Kidney (tissue), 13 donors: ENCODE measurements at regions not wholly inside any gene's neighbourhood (a gene's known extent, or its start where the extent isn't known, plus 50 kb on each side); places are given as distances from the start of the nearest gene placed in this dataset.

Experiments
- DNase-seq, 5 donors: peaks; one replicate each; pipeline ENCODE4 v3.0.0-alpha.2; 2013 to 2020
- FAIRE-seq: peaks from 2 replicates; lab custom pipeline; 2012; peaks lifted over from hg19 to GRCh38; lab: Jason Lieb, UNC
- H3K27ac ChIP-seq, 2 donors: one replicate each; pipeline ENCODE4 v1.7.0; 2013; ENCODE audit warnings: low read depth in 2 of 2, low read length in 2 of 2, inconsistent platforms in 1 of 2
- H3K27me3 ChIP-seq: one replicate; pipeline ENCODE4 v1.7.1; 2013; ENCODE audit warnings: low read length, inconsistent platforms; ENCODE audit not compliant: control insufficient read depth, insufficient read depth
- H3K36me3 ChIP-seq, 3 donors: one replicate each; pipeline versions ENCODE4 v1.7.0 to v1.7.1; 2013; ENCODE audit warnings: low read length in 3 of 3, control low read depth in 1 of 3, inconsistent platforms in 1 of 3; ENCODE audit not compliant: insufficient read depth in 3 of 3, control insufficient read depth in 2 of 3
- H3K4me1 ChIP-seq, 3 donors: one replicate each; pipeline versions ENCODE4 v1.7.0 to v1.7.1; 2013; ENCODE audit warnings: low read length in 3 of 3, inconsistent platforms in 1 of 3, low read depth in 1 of 3; ENCODE audit not compliant: control insufficient read depth in 2 of 3, insufficient read depth in 2 of 3
- H3K4me3 ChIP-seq, 3 donors: one replicate each; pipeline versions ENCODE4 v1.7.0 to v1.8.1; 2013; ENCODE audit warnings: low read length in 3 of 3, control low read depth in 1 of 3, inconsistent platforms in 1 of 3
- H3K9ac ChIP-seq, 3 donors: one replicate each; pipeline versions ENCODE4 v1.7.0 to v1.7.1; 2013; ENCODE audit warnings: low read length in 3 of 3, control low read depth in 1 of 3, inconsistent platforms in 1 of 3
- H3K9me3 ChIP-seq, 3 donors: one replicate each; pipeline versions ENCODE4 v1.7.0 to v1.7.1; 2013; ENCODE audit warnings: low read length in 3 of 3, control low read depth in 1 of 3, inconsistent platforms in 1 of 3; ENCODE audit not compliant: control insufficient read depth in 2 of 3, insufficient read depth in 1 of 3
- intact Hi-C: fragments of 100-400 bp; cut with DNase I; formaldehyde crosslinking; loops from one replicate; pipeline ENCODE4 v1.11.1; 2022
- TF ChIP-seq, protein P1 (sequence below): IDR thresholded peaks from 3 replicates; pipeline ENCODE4 v1.5.1; 2012; ENCODE audit warnings: mild to moderate bottlenecking, moderate library complexity, borderline replicate concordance; ENCODE audit not compliant: insufficient read depth; ENCODE audit errors: extremely low read depth
- donor health status: control.
- donor health status: control.
- donor health status: control.
- donor health status: control.
- donor health status: control.
- donor health status: DM: yes; HTN: yes; CAD: no.
- donor health status: Normal renal cell carcinoma (clear cell type).

DNA sequence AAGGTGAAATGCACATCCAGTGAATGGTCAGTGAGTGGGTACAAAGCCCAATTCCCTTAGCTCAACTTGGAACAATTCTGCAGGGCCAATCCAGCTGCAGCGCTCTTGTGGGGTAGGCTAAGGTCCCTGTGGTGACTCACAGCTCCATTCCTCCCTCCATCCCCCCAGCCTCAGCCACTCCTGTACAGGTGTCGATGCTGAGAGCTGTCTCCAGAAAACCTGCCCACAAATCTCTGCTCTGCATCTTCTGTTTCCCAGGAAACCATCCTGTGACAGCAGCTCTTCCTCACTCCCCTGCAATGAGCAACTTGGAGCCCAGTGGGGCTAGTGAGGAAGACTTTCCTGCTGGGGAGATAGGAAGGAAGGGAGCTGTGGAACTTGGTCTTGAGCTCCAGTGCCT lies 244.7 kb upstream of the GPR26 start:
- FAIRE-seq (no peak), DNase-seq (no peak)
- TF ChIP-seq, protein P1, sequence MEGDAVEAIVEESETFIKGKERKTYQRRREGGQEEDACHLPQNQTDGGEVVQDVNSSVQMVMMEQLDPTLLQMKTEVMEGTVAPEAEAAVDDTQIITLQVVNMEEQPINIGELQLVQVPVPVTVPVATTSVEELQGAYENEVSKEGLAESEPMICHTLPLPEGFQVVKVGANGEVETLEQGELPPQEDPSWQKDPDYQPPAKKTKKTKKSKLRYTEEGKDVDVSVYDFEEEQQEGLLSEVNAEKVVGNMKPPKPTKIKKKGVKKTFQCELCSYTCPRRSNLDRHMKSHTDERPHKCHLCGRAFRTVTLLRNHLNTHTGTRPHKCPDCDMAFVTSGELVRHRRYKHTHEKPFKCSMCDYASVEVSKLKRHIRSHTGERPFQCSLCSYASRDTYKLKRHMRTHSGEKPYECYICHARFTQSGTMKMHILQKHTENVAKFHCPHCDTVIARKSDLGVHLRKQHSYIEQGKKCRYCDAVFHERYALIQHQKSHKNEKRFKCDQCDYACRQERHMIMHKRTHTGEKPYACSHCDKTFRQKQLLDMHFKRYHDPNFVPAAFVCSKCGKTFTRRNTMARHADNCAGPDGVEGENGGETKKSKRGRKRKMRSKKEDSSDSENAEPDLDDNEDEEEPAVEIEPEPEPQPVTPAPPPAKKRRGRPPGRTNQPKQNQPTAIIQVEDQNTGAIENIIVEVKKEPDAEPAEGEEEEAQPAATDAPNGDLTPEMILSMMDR = no peak
- Histone ChIP-seq H3K27me3 (no peaks in the 10 kb centered on the region), H3K4me3 (no peak overlapping the region), H3K9me3 (no peaks in the 10 kb centered on the region), H3K27ac (no peak overlapping the region), H3K36me3 (no peaks in the 10 kb centered on the region), H3K4me1 (no peaks in the 10 kb centered on the region), H3K9ac (no peak overlapping the region)
- intact Hi-C loops = no loop called here

DNA sequence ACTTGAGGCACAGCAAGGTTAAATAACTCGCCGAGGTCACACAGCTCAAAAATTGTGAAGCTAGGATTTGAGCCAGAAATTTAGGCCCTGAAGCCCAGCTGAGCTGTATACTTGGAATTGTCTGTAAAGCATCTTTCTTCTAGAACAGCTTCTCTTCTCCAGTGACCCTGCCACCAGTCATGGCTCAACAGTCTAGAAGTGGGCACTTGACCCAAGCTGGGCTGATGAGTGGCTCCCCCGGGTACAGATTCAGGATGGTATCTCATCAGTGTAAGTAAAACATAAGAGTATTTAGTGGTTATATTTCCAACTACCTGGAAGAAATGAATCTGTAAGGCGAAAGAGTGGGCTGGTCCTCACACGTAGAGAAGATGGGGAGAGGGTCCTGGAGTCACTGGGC lies 243.9 kb upstream of the GPR26 start:
- FAIRE-seq = no peak
- TF ChIP-seq, protein P1 = no peak
- H3K27me3 ChIP-seq = no peaks in the 10 kb centered on the region

DNA sequence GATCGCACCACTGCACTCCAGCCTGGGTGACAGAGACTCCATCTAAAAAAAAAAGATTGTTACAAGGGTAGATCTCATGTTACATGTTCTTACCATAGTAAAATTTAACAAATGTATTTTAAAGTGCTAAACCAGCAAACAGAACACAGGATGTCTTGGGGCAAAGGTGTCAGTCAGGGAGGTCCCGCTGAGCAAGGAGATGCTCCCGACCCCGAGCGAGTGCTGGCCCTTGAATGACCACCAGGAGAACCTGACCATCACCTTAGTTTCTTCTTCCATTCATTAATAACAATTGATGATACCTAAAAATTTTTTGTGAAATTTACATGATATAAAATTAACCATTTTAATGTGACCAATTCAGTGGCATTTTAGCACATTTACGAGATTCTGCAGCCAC lies 241.6 kb upstream of the GPR26 start:
- H3K9ac ChIP-seq = no peak overlapping the region
- no peaks in the 10 kb centered on the region for H3K4me1 ChIP-seq
- FAIRE-seq (no peak), DNase-seq (no peak)
- H3K4me3 ChIP-seq = no peak overlapping the region
- no peak overlapping the region for H3K27ac ChIP-seq
- no peaks in the 10 kb centered on the region for H3K27me3 ChIP-seq
- no peaks in the 10 kb centered on the region for H3K36me3 ChIP-seq
- H3K9me3 ChIP-seq = no peaks in the 10 kb centered on the region
- TF ChIP-seq, protein P1 = no peak
- intact Hi-C loops = no loop called here

More for the DNA sequence above, 243.9 kb upstream of the GPR26 start:
- Histone ChIP-seq H3K9ac (no peak overlapping the region), H3K36me3 (no peaks in the 10 kb centered on the region), H3K9me3 (no peaks in the 10 kb centered on the region), H3K4me3 (no peak overlapping the region), H3K4me1 (no peaks in the 10 kb centered on the region), H3K27ac (no peak overlapping the region)
- no peak for DNase-seq
- intact Hi-C loops = no loop called here

DNA sequence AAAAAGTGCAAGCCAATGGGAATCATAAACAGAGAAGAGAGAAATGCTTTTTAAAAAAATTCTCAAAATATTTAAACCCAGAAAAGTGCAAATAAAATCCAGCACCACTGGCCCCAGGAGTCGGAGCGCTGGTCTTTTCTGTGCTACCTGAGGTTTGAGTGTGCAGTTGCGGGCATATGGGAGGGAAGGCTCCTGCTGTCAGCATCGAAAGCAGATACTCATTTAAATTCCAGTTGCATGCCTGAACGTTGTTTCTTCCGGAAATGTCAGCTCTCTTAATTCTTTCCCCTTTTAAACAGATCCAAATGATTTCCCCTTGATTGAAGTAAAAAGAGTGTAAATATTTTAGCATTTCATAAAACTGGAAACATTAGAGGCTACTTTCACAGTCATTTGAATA lies 240.5 kb upstream of the GPR26 start:
- TF ChIP-seq, protein P1 = no peak
- no peak for DNase-seq
- Histone ChIP-seq H3K27ac (no peak overlapping the region), H3K9ac (no peak overlapping the region), H3K4me1 (no peaks in the 10 kb centered on the region), H3K36me3 (no peaks in the 10 kb centered on the region), H3K4me3 (no peak overlapping the region), H3K9me3 (no peaks in the 10 kb centered on the region), H3K27me3 (no peaks in the 10 kb centered on the region)
- FAIRE-seq = no peak
- intact Hi-C loops = no loop called here
